Nephron (organoid): ENCODE measurements at regions not wholly inside any gene's neighbourhood (a gene's known extent, or its start where the extent isn't known, plus 50 kb on each side); places are given as distances from the start of the nearest gene placed in this dataset.

Experiments
- H3K27ac Mint-ChIP-seq, 3 experiments: 2 replicates each; pipeline ENCODE4 v1.8.0; 2020; ENCODE audit warnings: mixed read lengths in 3 of 3, mild to moderate bottlenecking in 2 of 3, moderate library complexity in 1 of 3
- H3K27me3 Mint-ChIP-seq: 2 replicates; pipeline ENCODE4 v1.8.0; 2021; ENCODE audit warnings: low read depth, mild to moderate bottlenecking, moderate library complexity, mixed read lengths
- H3K36me3 Mint-ChIP-seq: 2 replicates; pipeline ENCODE4 v1.8.0; 2020; ENCODE audit warnings: low read depth, mixed read lengths
- H3K4me1 Mint-ChIP-seq: 2 replicates; pipeline ENCODE4 v1.8.0; 2020; ENCODE audit warnings: mixed read lengths
- H3K4me3 Mint-ChIP-seq, 3 experiments: 2 replicates each; pipeline ENCODE4 v1.8.0; 2020; ENCODE audit warnings: mild to moderate bottlenecking in 3 of 3, mixed read lengths in 3 of 3, moderate library complexity in 2 of 3
- H3K9me3 Mint-ChIP-seq: 2 replicates; pipeline ENCODE4 v1.8.0; 2020; ENCODE audit warnings: mixed read lengths
- TF ChIP-seq, protein P1 (sequence below), 3 experiments: fragments of 200-600 bp; sonication (generic); IDR thresholded peaks; one replicate each; pipeline ENCODE4 v1.5.0; 2021; ENCODE audit warnings: antibody characterized with exemption in 3 of 3; ENCODE audit not compliant: unreplicated experiment in 3 of 3

- Mint-ChIP-seq H3K4me1 (no peaks in the 10 kb centered on the region), H3K27me3 (no peaks in the 10 kb centered on the region), H3K9me3 (no peaks in the 10 kb centered on the region), H3K27ac (no peak overlapping the region), H3K4me3 (no peak overlapping the region), H3K36me3 (no peaks in the 10 kb centered on the region)
- TF ChIP-seq, protein P1, sequence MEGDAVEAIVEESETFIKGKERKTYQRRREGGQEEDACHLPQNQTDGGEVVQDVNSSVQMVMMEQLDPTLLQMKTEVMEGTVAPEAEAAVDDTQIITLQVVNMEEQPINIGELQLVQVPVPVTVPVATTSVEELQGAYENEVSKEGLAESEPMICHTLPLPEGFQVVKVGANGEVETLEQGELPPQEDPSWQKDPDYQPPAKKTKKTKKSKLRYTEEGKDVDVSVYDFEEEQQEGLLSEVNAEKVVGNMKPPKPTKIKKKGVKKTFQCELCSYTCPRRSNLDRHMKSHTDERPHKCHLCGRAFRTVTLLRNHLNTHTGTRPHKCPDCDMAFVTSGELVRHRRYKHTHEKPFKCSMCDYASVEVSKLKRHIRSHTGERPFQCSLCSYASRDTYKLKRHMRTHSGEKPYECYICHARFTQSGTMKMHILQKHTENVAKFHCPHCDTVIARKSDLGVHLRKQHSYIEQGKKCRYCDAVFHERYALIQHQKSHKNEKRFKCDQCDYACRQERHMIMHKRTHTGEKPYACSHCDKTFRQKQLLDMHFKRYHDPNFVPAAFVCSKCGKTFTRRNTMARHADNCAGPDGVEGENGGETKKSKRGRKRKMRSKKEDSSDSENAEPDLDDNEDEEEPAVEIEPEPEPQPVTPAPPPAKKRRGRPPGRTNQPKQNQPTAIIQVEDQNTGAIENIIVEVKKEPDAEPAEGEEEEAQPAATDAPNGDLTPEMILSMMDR (IDR thresholded peaks at IDR 0.05; ENCODE audit: unreplicated experiment in 3 of 3), result no peak
Observed at GRCh38 chr12:59517522-59517921, 78.3 kb upstream of the SLC16A7 start.

DNA sequence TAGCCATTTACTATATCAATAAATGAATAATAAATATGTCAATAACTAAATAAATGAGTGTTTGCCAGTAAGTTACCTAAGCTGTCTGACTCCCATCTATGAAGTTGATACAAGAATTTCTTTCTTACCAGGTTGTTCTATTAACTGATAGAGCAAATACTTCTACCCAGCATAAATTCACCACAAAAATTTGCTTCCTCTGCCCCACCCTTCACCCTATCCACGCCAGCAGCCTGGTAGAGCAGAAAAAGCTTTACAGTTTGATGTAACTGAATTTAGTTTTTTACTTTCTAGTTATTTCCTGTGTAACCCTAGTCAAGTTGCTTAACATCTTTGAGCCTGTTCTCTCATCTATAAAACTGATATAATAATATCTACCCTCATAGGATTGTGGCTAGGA lies 94.9 kb upstream of the SLC16A7 start:
- H3K27me3 Mint-ChIP-seq, result peaks cover 4% of the 10 kb centered on the region
- no peak overlapping the region for H3K27ac Mint-ChIP-seq
- H3K9me3 Mint-ChIP-seq, result no peaks in the 10 kb centered on the region
- H3K36me3 Mint-ChIP-seq, result no peaks in the 10 kb centered on the region
- H3K4me3 Mint-ChIP-seq, result no peak overlapping the region
- no peaks in the 10 kb centered on the region for H3K4me1 Mint-ChIP-seq
- TF ChIP-seq, protein P1 (IDR thresholded peaks at IDR 0.05; ENCODE audit: unreplicated experiment in 3 of 3), result no peak

DNA sequence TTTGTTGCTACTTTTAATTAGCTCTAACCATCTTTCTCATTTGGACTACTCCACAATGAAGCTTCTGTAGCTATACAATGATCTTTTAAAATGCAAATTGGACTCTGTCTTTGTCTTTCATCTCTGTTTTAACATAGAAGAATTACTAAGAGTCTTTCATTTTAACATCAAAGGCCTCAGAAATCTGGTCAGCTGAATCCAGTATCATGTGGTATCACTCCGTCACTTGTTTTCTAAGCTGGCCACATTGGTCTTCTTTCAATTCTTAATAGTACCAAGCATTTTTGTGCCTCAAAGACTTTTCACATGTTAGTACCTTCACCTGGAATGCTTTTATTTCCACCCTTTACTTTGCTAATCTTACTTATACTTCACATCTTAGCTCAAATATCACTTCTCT lies 95.5 kb upstream of the SLC16A7 start:
- Mint-ChIP-seq H3K27ac (no peak overlapping the region), H3K36me3 (no peaks in the 10 kb centered on the region), H3K4me1 (no peaks in the 10 kb centered on the region), H3K4me3 (no peak overlapping the region), H3K27me3 (peaks cover 4% of the 10 kb centered on the region), H3K9me3 (no peaks in the 10 kb centered on the region)
- TF ChIP-seq, protein P1 (IDR thresholded peaks at IDR 0.05; ENCODE audit: unreplicated experiment in 3 of 3), result no peak

- Mint-ChIP-seq H3K27me3 (peaks cover 4% of the 10 kb centered on the region), H3K36me3 (no peaks in the 10 kb centered on the region)
Observed at GRCh38 chr12:59499774-59500173, 96.1 kb upstream of the SLC16A7 start.

GRCh38 chr12:59494617-59495016 lies 101.2 kb upstream of the SLC16A7 start:
- no peak overlapping the region for H3K27ac Mint-ChIP-seq
- H3K9me3 Mint-ChIP-seq, result no peaks in the 10 kb centered on the region
- H3K27me3 Mint-ChIP-seq, result no peaks in the 10 kb centered on the region
- H3K36me3 Mint-ChIP-seq, result no peaks in the 10 kb centered on the region
- TF ChIP-seq, protein P1 (IDR thresholded peaks at IDR 0.05; ENCODE audit: unreplicated experiment in 3 of 3), result no peak
- no peak overlapping the region for H3K4me3 Mint-ChIP-seq
- no peaks in the 10 kb centered on the region for H3K4me1 Mint-ChIP-seq

More at GRCh38 chr12:59499774-59500173, 96.1 kb upstream of the SLC16A7 start:
- TF ChIP-seq, protein P1 (IDR thresholded peaks at IDR 0.05; ENCODE audit: unreplicated experiment in 3 of 3), result no peak
- H3K4me1 Mint-ChIP-seq, result no peaks in the 10 kb centered on the region
- no peak overlapping the region for H3K27ac Mint-ChIP-seq
- no peaks in the 10 kb centered on the region for H3K9me3 Mint-ChIP-seq
- no peak overlapping the region for H3K4me3 Mint-ChIP-seq

DNA sequence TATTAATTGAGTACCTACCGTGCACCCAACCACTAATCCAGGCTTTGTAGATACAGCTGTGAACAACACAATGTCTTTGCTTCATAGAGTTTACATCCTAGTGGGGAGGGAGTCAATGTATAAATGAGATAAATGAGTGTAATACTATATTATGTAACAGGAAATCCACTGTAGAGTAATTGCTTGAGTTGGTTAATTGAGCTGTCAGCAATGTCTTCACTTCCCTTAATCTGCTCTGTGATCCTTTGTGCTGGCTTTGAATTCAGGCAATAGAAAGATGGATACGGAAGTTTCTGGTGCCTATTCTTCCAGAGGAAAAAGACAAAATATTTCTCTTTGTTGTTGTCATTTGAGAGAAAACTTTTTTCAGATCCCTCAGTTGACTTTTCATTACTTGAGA lies 104.0 kb upstream of the SLC16A7 start:
- no peaks in the 10 kb centered on the region for H3K9me3 Mint-ChIP-seq
- no peaks in the 10 kb centered on the region for H3K27me3 Mint-ChIP-seq
- H3K36me3 Mint-ChIP-seq, result no peaks in the 10 kb centered on the region
- no peak overlapping the region for H3K27ac Mint-ChIP-seq
- TF ChIP-seq, protein P1 (IDR thresholded peaks at IDR 0.05; ENCODE audit: unreplicated experiment in 3 of 3), result no peak
- H3K4me1 Mint-ChIP-seq, result no peaks in the 10 kb centered on the region
- no peak overlapping the region for H3K4me3 Mint-ChIP-seq
